Spleen (tissue), 11 donors: ENCODE measurements at regions not wholly inside any gene's neighbourhood (a gene's known extent, or its start where the extent isn't known, plus 50 kb on each side); places are given as distances from the start of the nearest gene placed in this dataset.

Experiments used
- DNase-seq: peaks from one replicate; pipeline ENCODE4 v3.0.0-alpha.2; 2020
- H3K27ac ChIP-seq, 8 donors: fragments of 200-600 bp; sonication (generic) in 7 of 8; 1 replicate in 4 of 8; 2 replicates in 4 of 8; pipeline versions ENCODE4 v1.5.0 to v1.8.0; 2016 to 2021; ENCODE audit warnings: inconsistent platforms in 4 of 8, mild to moderate bottlenecking in 4 of 8, moderate library complexity in 1 of 8
- H3K27me3 ChIP-seq, 7 donors: fragments of 200-600 bp; sonication (generic) in 6 of 7; replicated peaks in 1 of 7; 1 replicate in 4 of 7; 2 replicates in 3 of 7; pipeline versions ENCODE4 v1.5.0 to v1.8.0; 2016 to 2021; ENCODE audit warnings: inconsistent platforms in 3 of 7, mild to moderate bottlenecking in 1 of 7
- H3K36me3 ChIP-seq, 6 donors: fragments of 200-600 bp; sonication (generic) in 5 of 6; 1 replicate in 4 of 6; 2 replicates in 2 of 6; pipeline versions ENCODE4 v1.5.0 to v1.8.0; 2016 to 2021; ENCODE audit warnings: inconsistent platforms in 2 of 6
- H3K4me1 ChIP-seq, 6 donors: fragments of 200-600 bp; sonication (generic) in 5 of 6; 1 replicate in 3 of 6; 2 replicates in 3 of 6; pipeline versions ENCODE4 v1.5.0 to v1.8.0; 2016 to 2021; ENCODE audit warnings: inconsistent platforms in 3 of 6
- H3K4me3 ChIP-seq, 8 donors: fragments of 200-600 bp; sonication (generic) in 7 of 8; 1 replicate in 4 of 8; 2 replicates in 4 of 8; pipeline versions ENCODE4 v1.5.0 to v1.8.0; 2016 to 2021; ENCODE audit warnings: inconsistent platforms in 4 of 8, mild to moderate bottlenecking in 4 of 8, moderate library complexity in 2 of 8
- H3K9me3 ChIP-seq, 8 donors: fragments of 200-600 bp; sonication (generic) in 7 of 8; 1 replicate in 4 of 8; 2 replicates in 4 of 8; pipeline versions ENCODE4 v1.5.0 to v1.8.0; 2016 to 2021; ENCODE audit warnings: inconsistent platforms in 4 of 8
- CTCF ChIP-seq, 11 experiments: fragments of 200-600 bp in 7 of 11; fragments of 450-650 bp in 4 of 11; sonication (generic) in 4 of 11; IDR thresholded peaks in 8 of 11; conservative IDR thresholded peaks in 3 of 11; 1 replicate in 7 of 11; 2 replicates in 4 of 11; pipeline versions ENCODE4 v1.4.0 to v1.8.0; 2016 to 2021; ENCODE audit warnings: antibody characterized with exemption in 11 of 11, inconsistent platforms in 4 of 11, mild to moderate bottlenecking in 1 of 11
- POLR2A ChIP-seq, 3 donors: fragments of 450-650 bp; IDR thresholded peaks; one replicate each; pipeline ENCODE4 v1.5.1; 2017; ENCODE audit warnings: antibody characterized with exemption in 3 of 3, mild to moderate bottlenecking in 1 of 3
- POLR2AphosphoS5 ChIP-seq, 3 donors: sonication (generic); formaldehyde crosslinking; IDR thresholded peaks; one replicate each; pipeline ENCODE4 v1.5.1; 2017; ENCODE audit warnings: antibody characterized with exemption in 3 of 3
- WGBS, 5 donors: extraction: QIAGEN DNeasy Blood & Tissue Kit in 3 of 5; methylation state at CpG; one replicate each; pipeline versions ENCODE4 v1.1.5 to v1.1.7; 2013 to 2018; 5-methylcytosine and 5-hydroxymethylcytosine counted together
- intact Hi-C: fragments of 100-400 bp; cut with DNase I; formaldehyde crosslinking; loops from one replicate; pipeline ENCODE4 v1.15.0; 2023; ENCODE audit warnings: low total_unique reads
- donor health status: healthy with polysubstance abuse.
- donor health status: DM: no; HTN: no; CAD: no; lungs with moderate emphysema.
- donor health status: DM: no; HTN: no; CAD: no.
- donor health status: Bipolar disorder and iron deficiency.
- donor health status: healthy.
- donor health status: DM: no; HTN: no; CAD: no.
- donor health status: DM: yes; HTN: yes; CAD: no.

GRCh38 chr7:112610636-112611035 is 129.8 kb downstream of the LSMEM1 start:
- no peaks in the 10 kb centered on the region for H3K27me3 ChIP-seq
- H3K9me3 ChIP-seq = no peaks in the 10 kb centered on the region
- H3K27ac ChIP-seq = no peak overlapping the region
- intact Hi-C loops = no loop called here
- no peaks in the 10 kb centered on the region for H3K4me1 ChIP-seq
- TF ChIP-seq POLR2A (IDR thresholded peaks at IDR 0.05) = no peak
- no peak for TF ChIP-seq POLR2AphosphoS5 (IDR thresholded peaks at IDR 0.05)
- no peak for TF ChIP-seq CTCF (IDR thresholded peaks at IDR 0.05 in 8 of 11, conservative IDR thresholded peaks at IDR 0.05 in 3 of 11)
- 34 to 71% (median 58%) methylated on average over 1 of the region's 1 CpG for WGBS, 5 donors
- H3K36me3 ChIP-seq = no peaks in the 10 kb centered on the region
- H3K4me3 ChIP-seq = no peak overlapping the region
- no peak for DNase-seq

GRCh38 chr7:112615701-112616100 is 134.9 kb downstream of the LSMEM1 start:
- WGBS, 5 donors = 65 to 81% (median 77%) methylated on average over 2 of the region's 2 CpGs
- H3K4me3 ChIP-seq = no peak overlapping the region
- intact Hi-C loops = no loop called here
- no peaks in the 10 kb centered on the region for H3K27me3 ChIP-seq
- H3K27ac ChIP-seq = no peak overlapping the region
- H3K36me3 ChIP-seq = no peaks in the 10 kb centered on the region
- H3K9me3 ChIP-seq = no peaks in the 10 kb centered on the region
- no peak for DNase-seq
- TF ChIP-seq POLR2A (IDR thresholded peaks at IDR 0.05) = no peak
- no peak for TF ChIP-seq CTCF (IDR thresholded peaks at IDR 0.05 in 8 of 11, conservative IDR thresholded peaks at IDR 0.05 in 3 of 11)
- TF ChIP-seq POLR2AphosphoS5 (IDR thresholded peaks at IDR 0.05) = no peak
- H3K4me1 ChIP-seq = no peaks in the 10 kb centered on the region

GRCh38 chr7:112616295-112616694 is 135.5 kb downstream of the LSMEM1 start:
- H3K9me3 ChIP-seq = no peaks in the 10 kb centered on the region
- H3K4me1 ChIP-seq = no peaks in the 10 kb centered on the region
- DNase-seq = no peak
- H3K27me3 ChIP-seq = no peaks in the 10 kb centered on the region
- no peak overlapping the region for H3K4me3 ChIP-seq
- TF ChIP-seq POLR2A (IDR thresholded peaks at IDR 0.05) = no peak
- TF ChIP-seq POLR2AphosphoS5 (IDR thresholded peaks at IDR 0.05) = no peak
- TF ChIP-seq CTCF (IDR thresholded peaks at IDR 0.05 in 8 of 11, conservative IDR thresholded peaks at IDR 0.05 in 3 of 11) = no peak
- no peaks in the 10 kb centered on the region for H3K36me3 ChIP-seq
- no peak overlapping the region for H3K27ac ChIP-seq
- WGBS, 5 donors = 73 to 88% (median 81%) methylated on average over 2 of the region's 2 CpGs
- intact Hi-C loops = no loop called here

- H3K27ac ChIP-seq = no peak overlapping the region
- no peaks in the 10 kb centered on the region for H3K27me3 ChIP-seq
- no peaks in the 10 kb centered on the region for H3K4me1 ChIP-seq
- TF ChIP-seq CTCF (IDR thresholded peaks at IDR 0.05 in 8 of 11, conservative IDR thresholded peaks at IDR 0.05 in 3 of 11) (no peak), POLR2AphosphoS5 (IDR thresholded peaks at IDR 0.05) (no peak), POLR2A (IDR thresholded peaks at IDR 0.05) (no peak)
- peaks cover 0 to 3% (median 0%) of the 10 kb centered on the region in 8 donors for H3K9me3 ChIP-seq
- intact Hi-C loops = no loop called here
- no peaks in the 10 kb centered on the region for H3K36me3 ChIP-seq
- no peak overlapping the region for H3K4me3 ChIP-seq
- no peak for DNase-seq
Measured at GRCh38 chr7:112619343-112619742, 138.6 kb downstream of the LSMEM1 start.
